GM21526 (cell line): ENCODE measurements at regions not wholly inside any gene's neighbourhood (a gene's known extent, or its start where the extent isn't known, plus 50 kb on each side); places are given as distances from the start of the nearest gene placed in this dataset.

Experiments
- ATAC-seq: cut with Tn5 transposase; IDR thresholded peaks from one replicate; pipeline ENCODE4 v1.9.1; 2021; ENCODE audit warnings: moderate library complexity; ENCODE audit not compliant: unreplicated experiment, low FRiP score

DNA sequence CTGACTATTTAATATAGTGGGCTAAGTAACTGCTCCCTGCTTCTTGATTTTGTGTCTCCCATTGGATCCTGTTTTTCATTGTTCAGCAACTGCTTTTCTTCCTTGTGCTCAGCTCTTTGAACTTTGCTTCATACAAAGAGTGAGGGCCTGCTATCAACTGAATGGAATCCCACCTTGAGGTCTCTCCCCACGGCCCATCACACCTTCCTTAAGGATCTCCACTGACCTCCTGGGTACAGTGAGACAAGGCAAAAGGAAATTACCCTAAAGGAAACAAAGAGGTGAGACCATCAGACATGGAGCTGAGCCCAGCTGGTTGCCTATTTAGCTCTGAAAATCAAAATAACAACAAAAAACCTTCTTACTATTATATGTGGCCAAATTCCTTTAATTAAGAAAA lies 91.3 kb upstream of the RPL34 start:
- no peak for ATAC-seq

DNA sequence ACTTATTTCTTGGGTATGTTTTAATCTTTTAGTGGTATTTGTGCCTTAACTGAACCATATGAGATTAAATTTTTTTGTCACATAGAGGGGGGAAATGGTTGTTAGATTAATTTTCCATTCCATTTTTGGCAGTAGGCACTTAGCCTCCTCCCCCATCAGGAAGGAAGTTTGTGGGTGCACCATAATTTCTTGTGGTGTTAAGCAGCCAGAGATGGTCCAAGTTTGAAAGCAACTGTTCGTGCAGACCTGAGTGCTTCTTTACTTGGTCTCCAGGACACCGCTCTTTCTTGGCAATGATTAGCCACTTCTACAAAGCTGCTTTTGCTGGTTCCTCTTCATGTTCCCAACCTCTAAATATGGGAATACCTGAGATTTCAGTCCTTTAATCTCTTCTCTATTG lies 92.7 kb upstream of the RPL34 start:
- no peak for ATAC-seq

DNA sequence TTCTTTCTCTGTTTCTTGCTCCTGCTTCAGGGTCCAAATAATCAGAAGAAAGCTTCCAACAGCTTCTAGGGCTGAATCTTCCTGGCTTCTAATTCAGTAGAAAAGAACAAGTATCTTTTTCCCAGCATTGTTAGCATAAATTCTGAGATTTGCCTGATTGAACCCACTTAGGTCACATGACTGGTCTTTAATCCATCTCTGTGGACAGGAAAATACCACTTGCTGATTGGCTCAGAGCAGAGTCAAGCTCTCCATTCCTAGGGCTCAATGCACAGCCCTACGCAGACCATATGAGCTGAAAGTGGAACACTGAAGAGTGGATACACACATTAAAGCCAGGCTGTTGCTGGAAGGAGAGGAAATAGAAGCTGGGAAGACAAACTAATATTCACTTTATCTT lies 99.6 kb upstream of the RPL34 start:
- ATAC-seq = no peak

DNA sequence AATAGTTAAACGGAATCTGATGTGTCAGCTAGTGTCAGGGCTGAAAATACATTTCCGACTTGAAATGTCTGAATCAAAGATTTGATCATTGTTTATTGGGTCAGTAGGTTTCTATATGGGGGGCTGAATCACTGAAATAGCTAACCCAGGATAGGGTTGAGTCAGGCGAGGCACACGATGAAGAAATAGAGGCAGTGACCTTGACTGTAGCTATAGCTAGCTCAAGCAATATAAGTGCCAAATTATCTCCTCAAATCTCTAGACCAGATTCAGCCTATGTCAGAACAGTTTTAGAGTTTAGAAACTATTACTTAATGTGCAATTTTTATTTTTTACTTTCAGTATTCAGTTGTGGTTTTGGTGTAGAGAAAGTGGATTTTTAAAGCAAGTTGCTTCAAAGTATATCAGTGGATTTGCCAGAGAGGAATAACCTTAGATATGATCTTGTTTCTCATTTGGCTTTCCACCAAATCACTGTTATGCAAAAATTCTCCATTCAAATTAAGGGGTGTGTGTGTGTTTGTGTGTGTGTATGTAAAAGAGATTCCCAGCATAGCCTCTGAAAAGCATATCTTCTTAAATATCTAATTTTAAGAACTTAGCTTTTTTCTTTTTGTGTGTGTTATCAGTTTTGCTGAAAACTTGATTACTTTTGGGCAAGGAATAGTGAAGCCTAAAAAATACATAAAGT lies 100.3 kb upstream of the RPL34 start:
- no peak for ATAC-seq

DNA sequence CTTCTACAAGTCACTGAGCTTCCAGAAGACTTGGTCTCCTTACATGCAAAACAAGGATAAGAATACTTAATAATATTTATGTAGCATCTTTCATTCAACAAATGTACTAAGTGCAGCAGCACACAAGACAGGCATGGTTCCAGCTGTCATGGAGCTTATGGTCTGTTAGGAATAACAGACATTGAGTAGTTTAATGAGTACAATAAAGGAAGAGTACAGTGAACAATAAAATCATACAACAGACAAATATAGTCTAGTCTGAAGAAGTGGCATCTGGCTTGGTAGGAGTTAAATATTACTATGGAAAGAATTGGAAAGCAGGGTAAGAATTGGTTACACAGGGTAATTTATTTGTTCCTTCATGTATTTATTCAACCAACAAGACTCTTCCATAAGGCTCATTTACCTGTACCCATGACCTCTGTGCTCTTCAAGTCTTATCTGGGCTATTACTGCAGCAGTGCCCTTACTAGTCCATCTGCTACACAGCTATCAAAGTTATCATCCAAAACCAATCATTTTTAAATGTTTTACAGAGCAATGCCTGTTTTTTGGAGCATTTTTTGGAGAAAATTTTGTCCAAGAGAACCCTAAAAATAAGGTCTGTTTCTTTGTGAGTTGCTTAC lies 101.1 kb upstream of the RPL34 start:
- no peak for ATAC-seq

DNA sequence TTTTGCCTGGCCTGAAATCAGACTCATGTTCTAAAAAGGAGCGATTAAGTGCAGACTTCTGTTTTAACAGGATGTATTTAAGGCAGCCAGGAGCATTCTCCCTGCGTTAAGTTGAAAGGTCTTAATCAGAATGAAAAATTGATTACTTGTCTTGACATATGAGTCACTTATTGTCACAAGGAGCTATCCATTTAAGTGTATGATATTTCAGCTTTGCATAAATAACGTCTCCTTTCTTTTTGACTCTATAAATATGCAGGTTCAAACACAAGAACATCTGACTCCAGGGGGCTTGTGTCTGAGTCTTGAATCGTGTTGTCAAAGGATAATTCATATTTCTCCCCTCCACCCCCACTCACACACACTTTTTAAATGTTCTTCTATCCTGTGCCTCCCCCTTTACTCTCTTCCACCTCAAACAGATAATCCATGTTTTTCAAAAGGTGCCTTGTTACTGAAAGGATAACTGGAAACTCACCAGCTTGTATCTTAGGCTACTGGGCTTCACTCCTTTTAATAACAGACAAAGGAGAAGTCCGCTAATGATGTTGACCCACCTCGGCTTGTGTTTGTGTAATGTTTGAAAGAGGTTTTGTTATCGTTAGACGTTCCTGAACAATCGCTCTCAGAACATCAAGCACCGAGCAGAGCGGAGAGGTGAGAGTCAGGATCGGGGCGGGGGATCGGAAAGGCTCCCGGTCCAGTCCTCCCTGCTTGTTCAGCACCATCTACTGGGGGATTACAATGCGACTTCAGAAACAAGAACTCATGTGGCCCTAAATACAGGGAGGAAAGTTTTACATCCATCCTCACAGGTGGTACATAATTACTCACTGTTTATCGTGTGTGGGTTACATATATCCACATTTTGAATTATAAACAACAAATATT lies 107.5 kb upstream of the RPL34 start:
- no peak for ATAC-seq

DNA sequence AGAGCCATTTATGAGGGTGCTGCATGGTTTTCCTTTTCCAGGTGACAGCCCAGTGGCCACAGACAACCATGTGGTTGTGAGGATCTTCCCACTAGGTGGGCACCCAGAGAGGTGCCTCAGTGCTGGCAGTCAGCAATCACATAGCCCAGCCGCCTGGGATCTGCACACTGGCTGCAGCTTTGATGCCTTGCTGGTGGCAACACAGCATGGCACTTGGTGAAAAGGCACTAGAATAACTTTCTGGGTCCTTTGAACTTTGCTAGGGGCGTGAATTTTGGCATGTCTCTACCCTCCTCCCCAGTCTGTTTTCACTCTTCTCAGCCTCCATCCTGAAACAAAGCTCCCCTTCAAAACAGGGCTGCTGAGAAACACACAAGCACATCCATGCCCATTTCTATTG lies 108.8 kb upstream of the RPL34 start:
- ATAC-seq = no peak

DNA sequence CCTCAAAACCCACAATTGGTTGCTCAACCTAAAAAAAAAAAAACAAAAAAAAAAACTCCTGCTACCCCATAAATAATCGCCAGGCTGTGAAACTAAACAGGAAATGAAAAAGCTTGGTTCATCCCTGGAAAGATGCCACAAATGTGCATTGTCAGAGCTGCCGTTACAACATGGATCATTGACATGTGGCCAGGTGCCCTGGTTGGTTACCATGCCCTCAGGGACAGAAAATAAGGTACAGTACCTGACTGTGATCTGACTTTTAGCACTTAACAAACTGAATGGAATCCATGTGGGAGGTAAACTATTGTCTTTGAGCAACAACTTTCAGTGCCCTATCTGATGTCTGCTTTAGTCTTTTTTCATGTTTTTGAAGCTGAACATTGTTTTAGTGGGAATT lies 118.0 kb upstream of the RPL34 start:
- no peak for ATAC-seq

DNA sequence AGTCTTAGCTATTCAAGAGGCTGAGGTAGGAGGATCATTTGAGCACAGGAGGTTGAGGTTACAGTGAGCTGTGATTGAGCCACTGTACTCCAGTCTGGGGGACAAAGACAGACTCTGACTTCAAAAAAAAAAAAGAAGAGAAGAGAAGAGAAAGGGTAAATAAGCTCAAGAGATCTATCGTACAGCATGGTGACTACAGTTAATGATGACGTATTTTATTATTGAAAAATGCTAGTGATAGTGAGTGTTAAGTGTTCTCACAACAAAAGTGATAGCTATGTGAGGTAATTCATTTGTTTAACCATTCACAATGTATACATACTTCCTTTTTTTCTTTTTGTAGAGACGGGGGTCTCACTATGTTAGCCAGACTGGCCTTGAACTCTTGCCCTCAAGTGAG lies 121.5 kb upstream of the RPL34 start:
- ATAC-seq = no peak

DNA sequence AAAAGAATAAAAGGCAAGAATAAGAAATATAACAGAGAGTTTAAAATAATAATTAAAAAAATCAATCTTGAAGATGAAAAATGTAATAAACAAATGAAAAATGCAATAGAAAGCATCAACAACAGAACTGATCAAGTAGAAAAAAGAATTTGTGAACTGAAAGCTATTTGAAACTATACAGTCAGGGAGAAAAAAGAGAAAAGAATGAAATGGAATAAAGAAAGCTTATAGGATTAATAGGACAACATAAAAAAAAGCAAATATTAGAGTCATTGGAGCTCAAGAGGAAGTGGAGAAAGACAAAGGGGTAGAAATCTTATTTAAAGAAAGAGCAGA lies 126.8 kb upstream of the RPL34 start:
- ATAC-seq = no peak

DNA sequence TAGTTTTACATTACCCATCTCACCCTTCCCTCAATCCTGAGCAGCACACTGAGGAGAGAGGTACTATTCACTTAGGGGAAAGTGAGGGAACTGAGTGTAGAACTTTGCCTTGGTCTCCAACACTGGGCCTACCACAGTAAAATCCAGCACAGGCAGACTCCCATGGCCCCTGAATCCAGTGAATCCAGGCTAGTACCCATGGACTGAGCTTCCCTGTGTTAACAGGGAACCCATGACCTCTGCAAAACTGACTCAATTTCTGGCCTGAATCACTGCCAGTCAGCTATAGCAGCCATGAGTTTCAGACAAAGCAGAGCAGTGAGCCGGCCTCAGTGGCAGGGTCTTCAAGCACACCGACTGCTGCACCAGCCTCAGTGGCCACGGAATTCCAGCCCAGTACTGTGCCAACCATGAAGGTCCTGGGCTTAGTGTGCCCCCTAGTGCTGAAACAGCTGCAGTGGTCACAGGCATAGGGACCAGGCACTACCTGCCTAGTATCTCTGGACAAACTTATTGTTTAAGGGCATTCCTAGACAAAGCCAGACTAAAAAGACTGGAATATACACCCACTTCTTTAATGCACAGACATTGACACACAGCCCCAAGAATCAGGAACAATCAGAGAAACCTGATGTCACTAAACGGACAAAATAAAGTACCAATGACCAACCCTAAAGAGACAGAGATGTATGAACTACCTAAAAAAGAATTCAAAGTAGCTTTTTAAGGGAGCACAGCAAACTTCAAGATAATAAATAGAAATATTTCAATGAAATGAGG lies 127.4 kb upstream of the RPL34 start:
- ATAC-seq = peak; percentile 68

DNA sequence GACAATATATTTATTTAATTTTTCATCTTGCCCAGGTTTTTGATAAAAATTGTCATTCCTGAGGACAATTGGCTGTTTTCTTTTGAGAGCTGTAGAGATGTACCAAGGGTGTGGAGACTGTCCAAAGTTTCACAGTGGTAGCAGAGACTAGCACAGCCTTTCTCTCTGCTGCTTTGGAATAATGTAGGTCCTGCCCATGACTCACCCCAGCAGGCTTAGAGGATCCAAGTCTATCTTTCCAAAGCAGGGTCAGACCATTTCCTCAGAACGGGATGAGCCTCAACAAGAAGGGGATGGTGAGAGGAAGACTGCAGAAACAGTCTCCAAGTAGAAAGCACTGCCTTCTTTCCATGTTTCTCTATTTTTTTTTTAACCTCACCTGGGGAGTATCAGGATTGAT lies 131.5 kb upstream of the RPL34 start:
- no peak for ATAC-seq

DNA sequence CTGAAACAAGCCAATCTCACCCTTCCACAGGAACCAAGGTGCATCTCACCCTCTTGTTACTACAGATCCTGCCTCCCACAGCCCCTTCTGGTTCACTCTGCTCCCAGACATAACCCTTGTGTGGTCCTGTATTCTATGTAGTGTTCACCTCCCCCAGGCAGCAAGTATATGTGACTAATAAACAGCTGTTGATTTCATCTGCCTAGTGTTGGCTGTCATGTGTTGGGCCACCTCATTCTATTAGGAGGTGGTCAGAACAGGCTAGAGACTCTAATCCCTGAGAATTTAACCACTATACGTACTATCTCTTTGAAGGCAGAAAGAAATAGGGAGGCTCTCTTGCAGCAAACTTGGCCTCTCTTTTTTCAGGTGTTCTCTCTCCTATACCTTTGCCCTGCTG lies 134.3 kb upstream of the RPL34 start:
- ATAC-seq = no peak

DNA sequence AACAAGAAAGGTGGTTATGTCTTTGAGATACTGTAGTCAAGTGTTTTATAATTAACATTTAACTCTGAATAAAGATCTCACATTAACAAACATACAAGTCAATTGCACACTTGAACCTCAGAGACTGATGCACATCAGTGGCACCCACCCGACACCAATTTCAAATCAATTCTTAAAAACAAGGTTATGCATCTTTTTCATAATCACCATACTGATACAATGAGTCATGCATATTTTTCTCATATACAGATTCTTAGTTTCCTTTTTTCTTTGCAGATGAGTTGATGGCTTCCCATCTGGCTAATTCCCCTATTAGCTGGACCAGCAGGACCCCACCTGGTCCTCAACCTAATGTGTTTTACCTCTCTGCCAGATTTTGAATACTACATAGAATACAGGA lies 136.2 kb upstream of the RPL34 start:
- no peak for ATAC-seq

DNA sequence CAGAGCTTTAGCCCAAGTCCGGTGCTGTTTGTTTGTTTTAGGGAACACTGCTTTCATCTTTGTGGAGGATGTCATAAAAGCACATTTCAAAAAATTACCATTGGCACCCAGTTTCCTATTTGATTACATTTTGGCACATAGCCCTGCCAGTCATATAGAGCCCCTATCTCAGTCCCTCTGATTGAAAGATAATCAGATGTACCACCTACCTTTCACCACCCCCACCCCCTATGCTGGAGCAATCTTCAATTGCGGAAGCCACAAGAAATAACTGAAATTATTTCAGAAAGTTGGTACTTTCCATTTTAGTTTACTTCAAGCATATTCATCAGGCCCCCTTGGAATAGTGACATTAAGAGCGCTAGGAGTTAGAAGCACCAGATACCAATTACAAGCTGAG lies 136.7 kb upstream of the RPL34 start:
- ATAC-seq = no peak

DNA sequence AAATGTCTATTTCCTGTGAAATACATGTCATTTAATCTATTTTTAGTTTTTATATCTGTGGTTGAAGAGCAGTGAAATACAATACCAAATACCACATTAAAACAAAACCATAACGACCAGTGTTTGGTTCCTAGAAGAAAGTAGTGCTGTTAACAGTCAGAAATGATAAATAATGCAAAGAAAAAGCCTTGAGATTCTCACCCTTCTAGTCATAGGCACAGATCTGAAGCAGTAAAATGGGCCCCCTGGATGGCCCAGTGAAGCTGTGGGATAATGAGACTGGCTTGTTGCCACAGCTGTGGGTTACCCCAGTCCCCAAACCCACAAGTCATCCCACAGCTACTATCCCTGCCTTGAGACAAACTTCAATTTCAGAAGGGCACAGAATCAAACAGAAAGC lies 137.3 kb upstream of the RPL34 start:
- no peak for ATAC-seq

DNA sequence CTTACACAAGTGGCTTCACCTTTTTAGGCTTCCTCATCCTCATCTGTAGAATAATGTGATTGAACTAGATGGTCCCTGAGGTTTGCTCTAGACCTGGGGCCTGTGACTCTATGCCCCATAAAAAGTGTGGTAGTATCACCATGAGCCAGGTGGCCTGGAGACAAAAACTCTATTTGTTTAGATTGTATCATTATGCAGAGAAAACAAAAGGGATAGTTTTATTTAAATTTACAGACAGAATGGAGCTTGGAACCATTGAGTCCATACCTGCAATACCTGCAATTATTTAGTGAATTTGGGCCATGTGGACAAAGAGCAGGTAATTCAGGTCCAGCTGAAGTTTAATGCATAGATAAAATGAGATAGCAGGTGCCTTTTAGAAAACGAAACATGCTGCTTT lies 139.5 kb upstream of the RPL34 start:
- ATAC-seq = no peak

DNA sequence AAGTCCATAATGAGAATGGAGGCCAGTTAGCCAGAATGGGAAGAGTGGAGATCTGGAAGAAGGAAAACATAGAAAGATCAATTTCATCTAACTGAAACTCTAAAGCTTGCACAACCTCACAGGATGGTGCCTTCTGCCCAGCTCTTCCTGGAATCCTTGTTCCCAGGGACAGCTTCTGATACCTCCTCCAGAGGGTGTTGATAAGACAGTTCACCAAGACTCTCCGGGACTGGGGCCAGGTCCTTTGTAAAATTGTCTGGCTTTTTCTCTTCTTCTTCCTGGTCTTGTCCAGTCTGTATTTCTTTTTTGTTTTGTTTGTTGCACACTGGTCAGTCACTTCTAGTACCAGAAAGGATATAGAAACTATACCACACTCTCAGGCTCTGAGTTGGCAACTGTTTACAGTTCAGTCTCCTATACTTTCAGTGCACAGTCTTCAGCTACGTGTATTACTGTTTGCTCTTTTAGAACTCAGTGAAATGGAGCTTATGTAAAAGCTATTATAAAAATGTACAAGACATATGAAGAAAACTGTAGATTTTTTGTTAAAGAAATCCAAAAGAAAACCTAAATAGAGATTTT lies 142.8 kb upstream of the RPL34 start:
- ATAC-seq = no peak

DNA sequence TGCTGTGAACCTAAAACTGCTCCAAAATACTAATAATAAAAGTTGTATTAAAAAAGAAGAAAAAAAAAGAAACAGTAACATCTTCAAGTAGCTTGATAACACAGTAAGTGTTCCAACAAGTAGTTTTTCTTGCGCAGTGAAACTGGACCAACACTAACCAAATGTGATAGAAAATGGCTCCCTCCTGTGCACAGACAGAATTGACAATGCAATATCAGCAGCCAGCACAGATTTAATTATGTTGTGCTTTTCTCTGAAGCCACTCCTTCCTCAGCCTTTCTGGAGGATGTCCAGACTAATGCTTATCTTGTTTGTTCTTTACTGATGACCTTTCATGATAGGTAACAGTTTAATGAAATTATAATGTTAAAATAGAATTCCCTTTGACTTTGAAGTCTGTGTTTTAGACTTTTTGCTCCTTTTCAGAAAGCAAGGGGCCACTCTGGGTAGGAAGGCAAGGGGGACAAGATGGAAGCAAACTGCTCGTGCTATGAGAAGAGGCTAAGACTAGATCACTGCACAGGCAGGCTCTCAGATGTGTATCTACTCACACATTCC lies 147.1 kb upstream of the RPL34 start:
- ATAC-seq = no peak
